ENCODE measurements at regions not wholly inside any gene's neighbourhood (a gene's known extent, or its start where the extent isn't known, plus 50 kb on each side); places are given as distances from the start of the nearest gene placed in this dataset.

- no peak overlapping the region for H3K27ac Mint-ChIP-seq
- H3K4me1 Mint-ChIP-seq (ENCODE audit: low read depth): no peaks in the 10 kb centered on the region
- no peaks in the 10 kb centered on the region for H3K36me3 Mint-ChIP-seq (ENCODE audit: insufficient read depth in 2 of 2)
- DNase-seq (no peak), ATAC-seq (replicated peaks in 1 of 2) (no peak)
- no peaks in the 10 kb centered on the region for H3K27me3 Mint-ChIP-seq (ENCODE audit: low read depth)
- H3K4me3 Mint-ChIP-seq: no peak overlapping the region
- no peaks in the 10 kb centered on the region for H3K9me3 Mint-ChIP-seq
Measured at GRCh38 chr16:59224401-59224800, 490.3 kb upstream of the GOT2 start.

DNA sequence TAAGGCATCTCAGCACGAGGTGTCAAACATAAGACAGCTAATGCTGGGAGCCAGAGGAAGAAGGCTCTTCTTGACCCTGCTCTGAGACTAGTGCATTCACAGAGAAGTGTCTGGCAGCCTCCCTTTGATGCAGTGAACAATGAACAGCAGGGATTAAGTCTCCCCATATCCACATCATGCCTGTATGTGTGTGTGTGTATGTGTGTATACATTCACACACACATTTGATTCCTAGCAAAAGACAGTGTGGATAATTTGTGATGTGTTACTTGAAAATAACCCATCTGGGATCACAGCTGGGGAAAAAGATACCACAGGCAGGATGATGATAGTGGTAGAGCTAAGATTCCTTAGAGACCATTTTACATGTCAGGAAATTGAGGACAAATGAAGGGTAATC, 485.9 kb upstream of the GOT2 start:
- ATAC-seq (replicated peaks in 1 of 2) (no peak), DNase-seq (no peak)
- peaks cover 3 to 11% of the 10 kb centered on the region in 2 donors for H3K9me3 Mint-ChIP-seq
- H3K27me3 Mint-ChIP-seq (ENCODE audit: low read depth): no peaks in the 10 kb centered on the region
- no peak overlapping the region for H3K4me3 Mint-ChIP-seq
- no peak overlapping the region for H3K27ac Mint-ChIP-seq
- H3K4me1 Mint-ChIP-seq (ENCODE audit: low read depth): no peaks in the 10 kb centered on the region
- H3K36me3 Mint-ChIP-seq (ENCODE audit: insufficient read depth in 2 of 2): no peaks in the 10 kb centered on the region

DNA sequence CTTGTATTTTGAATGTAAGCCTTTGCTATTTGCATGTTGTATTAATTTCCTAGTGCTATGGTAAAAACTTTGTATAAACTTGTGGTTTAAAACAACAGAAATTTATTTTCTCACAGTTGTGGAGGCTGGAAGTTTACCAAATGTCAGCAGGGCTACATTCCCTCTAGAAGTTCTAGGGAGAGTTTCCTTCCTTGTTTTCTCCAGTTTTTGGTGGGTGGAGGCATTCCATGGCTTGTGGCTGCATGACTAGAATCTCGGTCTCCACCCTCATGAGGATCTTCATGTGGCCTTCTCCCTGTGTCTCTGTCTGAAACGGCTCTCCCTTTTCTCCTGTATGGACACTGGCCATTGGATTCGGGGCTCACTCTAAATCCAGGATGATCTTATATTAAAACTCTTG, 482.2 kb upstream of the GOT2 start:
- peaks cover 8% of the 10 kb centered on the region for H3K4me1 Mint-ChIP-seq (ENCODE audit: low read depth)
- no peaks in the 10 kb centered on the region for H3K27me3 Mint-ChIP-seq (ENCODE audit: low read depth)
- DNase-seq (no peak), ATAC-seq (replicated peaks in 1 of 2) (no peak)
- H3K36me3 Mint-ChIP-seq (ENCODE audit: insufficient read depth in 2 of 2): no peaks in the 10 kb centered on the region
- peaks cover 3 to 11% of the 10 kb centered on the region in 2 donors for H3K9me3 Mint-ChIP-seq
- no peak overlapping the region for H3K27ac Mint-ChIP-seq
- H3K4me3 Mint-ChIP-seq: no peak overlapping the region

DNA sequence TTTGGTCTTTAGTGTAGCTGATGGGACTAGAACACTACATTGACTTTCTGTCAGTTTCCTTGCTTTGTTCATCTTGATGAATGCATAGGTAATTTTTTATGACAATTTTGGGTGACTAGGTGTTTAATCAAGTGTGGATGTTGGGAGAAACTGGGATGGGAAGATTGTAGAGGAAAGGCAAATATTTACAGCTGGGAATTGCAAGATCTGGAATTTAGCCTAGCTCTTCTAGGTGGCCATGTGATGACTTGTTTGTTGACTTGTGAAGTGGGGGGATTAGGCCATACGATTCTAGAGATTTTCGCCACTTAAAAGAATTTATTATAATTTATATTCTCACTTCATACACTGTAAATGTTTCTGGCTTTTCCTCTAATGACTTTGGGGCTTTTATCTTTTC, 480.3 kb upstream of the GOT2 start:
- DNase-seq (no peak), ATAC-seq (replicated peaks in 1 of 2) (no peak)
- no peak overlapping the region for H3K27ac Mint-ChIP-seq
- H3K36me3 Mint-ChIP-seq (ENCODE audit: insufficient read depth in 2 of 2): no peaks in the 10 kb centered on the region
- H3K4me3 Mint-ChIP-seq: no peak overlapping the region
- no peaks in the 10 kb centered on the region for H3K27me3 Mint-ChIP-seq (ENCODE audit: low read depth)
- peaks cover 4 to 12% of the 10 kb centered on the region in 2 donors for H3K9me3 Mint-ChIP-seq
- peaks cover 8% of the 10 kb centered on the region for H3K4me1 Mint-ChIP-seq (ENCODE audit: low read depth)

DNA sequence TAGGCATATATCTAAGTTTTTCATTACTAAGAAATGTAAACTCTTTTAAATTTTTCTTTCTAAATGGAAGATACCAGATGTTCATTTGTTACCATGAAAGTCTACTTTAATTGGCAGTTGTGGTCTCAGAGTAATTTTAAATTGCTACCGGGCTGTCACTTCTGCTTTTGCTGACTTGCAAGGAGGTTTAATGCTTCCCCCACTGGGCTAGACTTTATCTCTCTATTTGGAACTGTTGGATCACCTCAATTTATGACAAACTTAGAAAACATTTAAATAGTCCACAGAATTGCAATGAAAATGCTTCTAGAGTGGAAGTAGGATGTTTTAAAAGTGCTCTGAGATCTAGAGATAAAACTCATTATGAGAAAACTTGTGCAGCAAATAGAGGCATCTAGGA, 479.8 kb upstream of the GOT2 start:
- H3K27ac Mint-ChIP-seq: no peak overlapping the region
- H3K27me3 Mint-ChIP-seq (ENCODE audit: low read depth): no peaks in the 10 kb centered on the region
- ATAC-seq (replicated peaks in 1 of 2): no peak
- H3K4me3 Mint-ChIP-seq: no peak overlapping the region
- DNase-seq: no peak
- no peaks in the 10 kb centered on the region for H3K36me3 Mint-ChIP-seq (ENCODE audit: insufficient read depth in 2 of 2)
- peaks cover 5 to 12% of the 10 kb centered on the region in 2 donors for H3K9me3 Mint-ChIP-seq
- peaks cover 8% of the 10 kb centered on the region for H3K4me1 Mint-ChIP-seq (ENCODE audit: low read depth)

GRCh38 chr16:59212492-59213024, 478.4 kb upstream of the GOT2 start:
- Mint-ChIP-seq H3K27ac (no peak overlapping the region), H3K9me3 (peaks cover 5 to 10% of the 10 kb centered on the region in 2 donors), H3K4me3 (no peak overlapping the region), H3K36me3 (ENCODE audit: insufficient read depth in 2 of 2) (no peaks in the 10 kb centered on the region), H3K27me3 (ENCODE audit: low read depth) (no peaks in the 10 kb centered on the region), H3K4me1 (ENCODE audit: low read depth) (peaks cover 8% of the 10 kb centered on the region)
- DNase-seq (no peak), ATAC-seq (replicated peaks in 1 of 2) (peak; percentile 23 to 40)

GRCh38 chr16:59210955-59211541, 476.9 kb upstream of the GOT2 start:
- H3K4me1 Mint-ChIP-seq (ENCODE audit: low read depth): peaks cover 8% of the 10 kb centered on the region
- no peak for DNase-seq
- H3K27ac Mint-ChIP-seq: no peak overlapping the region
- no peak for ATAC-seq (replicated peaks in 1 of 2)
- H3K9me3 Mint-ChIP-seq: peaks cover 6 to 7% of the 10 kb centered on the region in 2 donors
- peaks cover 2 to 3% of the 10 kb centered on the region in 2 donors for H3K36me3 Mint-ChIP-seq (ENCODE audit: insufficient read depth in 2 of 2)
- H3K4me3 Mint-ChIP-seq: no peak overlapping the region
- no peaks in the 10 kb centered on the region for H3K27me3 Mint-ChIP-seq (ENCODE audit: low read depth)

DNA sequence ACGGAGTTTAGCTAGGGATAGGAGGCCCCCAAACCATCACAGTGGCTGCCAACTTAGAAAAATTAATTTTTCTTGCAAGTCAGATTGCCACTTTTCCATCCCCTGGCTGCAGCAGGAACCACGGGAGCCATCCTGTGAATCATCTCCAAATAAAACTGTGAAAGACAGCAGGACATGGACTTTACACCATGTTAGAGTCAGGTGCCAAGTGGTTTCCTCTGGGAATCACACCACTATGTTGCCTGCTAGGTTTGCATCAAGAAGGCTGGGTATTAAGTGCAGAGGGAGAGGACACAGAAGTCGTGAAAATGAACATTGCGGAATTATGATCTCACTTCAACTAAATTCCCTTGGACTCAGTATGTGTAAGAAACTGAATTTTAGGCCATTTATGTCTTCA, 471.3 kb upstream of the GOT2 start:
- H3K27me3 Mint-ChIP-seq (ENCODE audit: low read depth): no peaks in the 10 kb centered on the region
- no peaks in the 10 kb centered on the region for H3K4me1 Mint-ChIP-seq (ENCODE audit: low read depth)
- H3K27ac Mint-ChIP-seq: no peak overlapping the region
- no peak for DNase-seq
- peaks cover 4 to 6% of the 10 kb centered on the region in 2 donors for H3K9me3 Mint-ChIP-seq
- ATAC-seq (replicated peaks in 1 of 2): no peak
- H3K4me3 Mint-ChIP-seq: no peak overlapping the region
- H3K36me3 Mint-ChIP-seq (ENCODE audit: insufficient read depth in 2 of 2): peaks cover 2 to 3% of the 10 kb centered on the region in 2 donors

DNA sequence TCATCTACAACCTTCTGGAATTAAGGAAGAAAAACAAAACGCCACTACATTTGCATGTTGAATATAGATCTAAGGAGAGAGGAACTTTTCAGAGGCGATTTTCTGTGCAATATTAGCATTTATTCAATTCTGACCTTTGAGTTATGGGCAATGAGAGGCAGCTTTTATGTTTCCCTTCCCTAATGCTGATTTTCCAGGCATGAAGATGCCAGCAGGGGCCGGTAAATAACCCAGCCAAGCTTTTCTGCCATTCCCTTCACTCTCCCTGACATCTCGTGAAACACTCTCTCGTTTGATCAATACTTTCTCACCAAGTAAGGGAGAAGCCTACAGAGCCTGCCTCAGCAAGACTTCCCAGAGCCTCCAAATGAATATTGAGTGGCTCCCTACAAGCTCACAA, 470.5 kb upstream of the GOT2 start:
- H3K4me3 Mint-ChIP-seq: no peak overlapping the region
- H3K27me3 Mint-ChIP-seq (ENCODE audit: low read depth): no peaks in the 10 kb centered on the region
- ATAC-seq (replicated peaks in 1 of 2): no peak
- H3K36me3 Mint-ChIP-seq (ENCODE audit: insufficient read depth in 2 of 2): peaks cover 2 to 3% of the 10 kb centered on the region in 2 donors
- H3K4me1 Mint-ChIP-seq (ENCODE audit: low read depth): no peaks in the 10 kb centered on the region
- no peak overlapping the region for H3K27ac Mint-ChIP-seq
- H3K9me3 Mint-ChIP-seq: peaks cover 4 to 6% of the 10 kb centered on the region in 2 donors
- no peak for DNase-seq

DNA sequence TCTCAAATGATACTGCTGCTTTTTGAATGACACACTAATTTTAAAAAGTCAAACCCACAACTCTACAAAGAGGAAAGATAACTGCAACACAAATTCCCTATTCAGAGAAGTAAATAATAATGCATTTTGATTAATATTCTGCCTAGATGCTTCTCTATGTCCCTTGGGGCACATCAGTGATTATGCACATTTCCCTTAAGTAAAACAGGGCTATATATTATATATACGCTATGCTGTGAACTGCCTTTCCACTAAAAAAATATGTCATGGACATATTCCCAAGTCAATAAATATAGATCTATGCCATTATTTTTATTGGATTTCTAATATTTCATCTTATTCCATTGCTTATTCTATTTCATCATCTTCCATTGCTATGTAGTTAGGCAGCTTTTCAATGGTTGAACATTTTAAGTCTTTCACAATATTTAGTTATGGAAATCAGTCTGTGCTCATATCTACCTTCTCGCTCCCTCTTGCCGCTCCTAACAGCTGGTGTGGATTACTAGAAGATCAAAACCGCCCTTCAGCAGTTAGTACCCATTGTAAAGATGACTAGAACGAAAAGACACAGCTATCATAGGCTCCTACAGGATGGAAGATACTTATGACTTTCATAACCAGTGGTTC, 468.2 kb upstream of the GOT2 start:
- no peaks in the 10 kb centered on the region for H3K27me3 Mint-ChIP-seq (ENCODE audit: low read depth)
- H3K4me3 Mint-ChIP-seq: no peak overlapping the region
- ATAC-seq (replicated peaks in 1 of 2) (no peak), DNase-seq (no peak)
- no peaks in the 10 kb centered on the region for H3K4me1 Mint-ChIP-seq (ENCODE audit: low read depth)
- H3K9me3 Mint-ChIP-seq: peaks cover under 1 to 2% of the 10 kb centered on the region in 2 donors
- no peak overlapping the region for H3K27ac Mint-ChIP-seq
- H3K36me3 Mint-ChIP-seq (ENCODE audit: insufficient read depth in 2 of 2): peaks cover under 1 to 2% of the 10 kb centered on the region in 2 donors

GRCh38 chr16:59201821-59202220, 467.7 kb upstream of the GOT2 start:
- Mint-ChIP-seq H3K27me3 (ENCODE audit: low read depth) (no peaks in the 10 kb centered on the region), H3K4me3 (no peak overlapping the region), H3K9me3 (no peaks in the 10 kb centered on the region), H3K36me3 (ENCODE audit: insufficient read depth in 2 of 2) (no peaks in the 10 kb centered on the region), H3K27ac (no peak overlapping the region), H3K4me1 (ENCODE audit: low read depth) (no peaks in the 10 kb centered on the region)
- ATAC-seq (replicated peaks in 1 of 2) (no peak), DNase-seq (no peak)

GRCh38 chr16:59201160-59201559, 467.0 kb upstream of the GOT2 start:
- no peak for ATAC-seq (replicated peaks in 1 of 2)
- Mint-ChIP-seq H3K27me3 (ENCODE audit: low read depth) (no peaks in the 10 kb centered on the region), H3K4me1 (ENCODE audit: low read depth) (no peaks in the 10 kb centered on the region), H3K36me3 (ENCODE audit: insufficient read depth in 2 of 2) (no peaks in the 10 kb centered on the region), H3K27ac (no peak overlapping the region), H3K9me3 (no peaks in the 10 kb centered on the region), H3K4me3 (no peak overlapping the region)
- DNase-seq: no peak

DNA sequence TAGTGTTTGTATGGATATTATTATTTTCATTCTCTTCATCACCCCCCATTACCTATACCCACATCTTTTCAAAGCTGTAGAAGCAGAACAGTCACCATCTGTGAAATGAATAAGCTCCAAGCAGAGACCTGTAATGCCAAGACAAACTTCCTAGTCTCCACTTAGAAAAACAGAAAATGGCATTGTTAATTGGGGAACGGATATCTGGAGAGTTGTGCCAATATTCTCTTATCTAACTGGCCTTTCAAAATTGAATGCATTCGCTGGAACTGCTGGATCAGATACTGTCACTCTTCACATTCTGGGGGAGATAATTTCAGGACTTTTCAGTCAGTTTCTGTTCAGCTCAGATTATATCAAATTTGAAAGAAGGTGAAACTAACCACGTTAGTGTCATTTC, 464.4 kb upstream of the GOT2 start:
- H3K27me3 Mint-ChIP-seq (ENCODE audit: low read depth): no peaks in the 10 kb centered on the region
- no peak for DNase-seq

GRCh38 chr16:59195242-59195641, 461.1 kb upstream of the GOT2 start:
- DNase-seq (no peak), ATAC-seq (replicated peaks in 1 of 2) (no peak)
- no peaks in the 10 kb centered on the region for H3K27me3 Mint-ChIP-seq (ENCODE audit: low read depth)
- H3K4me3 Mint-ChIP-seq: no peak overlapping the region
- H3K9me3 Mint-ChIP-seq: no peaks in the 10 kb centered on the region
- no peak overlapping the region for H3K27ac Mint-ChIP-seq
- no peaks in the 10 kb centered on the region for H3K36me3 Mint-ChIP-seq (ENCODE audit: insufficient read depth in 2 of 2)
- peaks cover 6% of the 10 kb centered on the region for H3K4me1 Mint-ChIP-seq (ENCODE audit: low read depth)

More for the DNA sequence above, 464.4 kb upstream of the GOT2 start:
- no peaks in the 10 kb centered on the region for H3K9me3 Mint-ChIP-seq
- peaks cover 2% of the 10 kb centered on the region for H3K4me1 Mint-ChIP-seq (ENCODE audit: low read depth)
- no peak overlapping the region for H3K4me3 Mint-ChIP-seq
- H3K27ac Mint-ChIP-seq: no peak overlapping the region
- no peak for ATAC-seq (replicated peaks in 1 of 2)
- H3K36me3 Mint-ChIP-seq (ENCODE audit: insufficient read depth in 2 of 2): no peaks in the 10 kb centered on the region

All from activated T-cell treated with anti-CD3 and anti-CD28 coated beads, Interleukin-2, amount 50 U/mL, for 72 hours (primary cell).